ENCODE measurements at regions not wholly inside any gene's neighbourhood (a gene's known extent, or its start where the extent isn't known, plus 50 kb on each side); places are given as distances from the start of the nearest gene placed in this dataset.
"Not testable (repeated sequence)": the region's sequence is repeated elsewhere in the genome, so short reads cannot be mapped to it uniquely, and the experiment has no call there.

- CTCF ChIA-PET; H3K27ac Mint-ChIP-seq; DNase-seq; H3K36me3 Mint-ChIP-seq (ENCODE audit: low read depth); POLR2A ChIA-PET; H3K4me1 Mint-ChIP-seq; H3K4me3 Mint-ChIP-seq; H3K9me3 Mint-ChIP-seq; H3K27me3 Mint-ChIP-seq: not testable (repeated sequence)
Measured at GRCh38 chr3:150323091-150323490, 85.0 kb upstream of the TSC22D2 start.

GRCh38 chr3:150320971-150321370 is 87.1 kb upstream of the TSC22D2 start:
- H3K27me3 Mint-ChIP-seq; H3K4me3 Mint-ChIP-seq; H3K9me3 Mint-ChIP-seq; H3K4me1 Mint-ChIP-seq; H3K36me3 Mint-ChIP-seq (ENCODE audit: low read depth); POLR2A ChIA-PET; H3K27ac Mint-ChIP-seq; DNase-seq; CTCF ChIA-PET: not testable (repeated sequence)

- Mint-ChIP-seq H3K36me3 (ENCODE audit: low read depth) (no peaks in the 10 kb centered on the region), H3K4me1 (no peaks in the 10 kb centered on the region), H3K27me3 (peaks cover 11% of the 10 kb centered on the region), H3K9me3 (no peaks in the 10 kb centered on the region), H3K27ac (no peak overlapping the region), H3K4me3 (no peak overlapping the region)
- DNase-seq: no peak
- CTCF ChIA-PET: no interaction called here
- POLR2A ChIA-PET: no interaction called here
Measured at GRCh38 chr3:150319900-150320299, 88.2 kb upstream of the TSC22D2 start.

GRCh38 chr3:150317469-150317868 is 90.6 kb upstream of the TSC22D2 start:
- no peaks in the 10 kb centered on the region for H3K9me3 Mint-ChIP-seq

GRCh38 chr3:150315721-150316120 is 92.4 kb upstream of the TSC22D2 start:
- ChIA-PET CTCF (interaction anchor here (0.6 kb wide), 1 partner anchor 800 kb away, joined by 4 read pairs; no protein-coding TSS in a partner anchor), POLR2A (no interaction called here)
- H3K27me3 Mint-ChIP-seq: peaks cover 15% of the 10 kb centered on the region
- no peaks in the 10 kb centered on the region for H3K4me1 Mint-ChIP-seq
- no peak overlapping the region for H3K27ac Mint-ChIP-seq
- no peak for DNase-seq
- H3K4me3 Mint-ChIP-seq: no peak overlapping the region
- no peaks in the 10 kb centered on the region for H3K36me3 Mint-ChIP-seq (ENCODE audit: low read depth)
- no peaks in the 10 kb centered on the region for H3K9me3 Mint-ChIP-seq

More at GRCh38 chr3:150317469-150317868, 90.6 kb upstream of the TSC22D2 start:
- H3K36me3 Mint-ChIP-seq (ENCODE audit: low read depth): no peaks in the 10 kb centered on the region
- H3K4me3 Mint-ChIP-seq: no peak overlapping the region
- ChIA-PET POLR2A (no interaction called here), CTCF (no interaction called here)
- peaks cover 13% of the 10 kb centered on the region for H3K27me3 Mint-ChIP-seq
- DNase-seq: no peak
- no peaks in the 10 kb centered on the region for H3K4me1 Mint-ChIP-seq
- H3K27ac Mint-ChIP-seq: no peak overlapping the region

GRCh38 chr3:150314248-150315004 is 93.7 kb upstream of the TSC22D2 start:
- H3K4me1 Mint-ChIP-seq: no peaks in the 10 kb centered on the region
- no peak overlapping the region for H3K4me3 Mint-ChIP-seq
- no peaks in the 10 kb centered on the region for H3K9me3 Mint-ChIP-seq
- H3K27ac Mint-ChIP-seq: no peak overlapping the region
- ChIA-PET POLR2A (no interaction called here), CTCF (no interaction called here)
- no peak for DNase-seq
- peaks cover 15% of the 10 kb centered on the region for H3K27me3 Mint-ChIP-seq
- H3K36me3 Mint-ChIP-seq (ENCODE audit: low read depth): no peaks in the 10 kb centered on the region

GRCh38 chr3:150312018-150312657 is 96.0 kb upstream of the TSC22D2 start:
- no peak for DNase-seq
- CTCF ChIA-PET: interaction anchor here (0.9 to 1.1 kb wide), 2 partner anchors 15 to 189 kb away, joined by 3 read pairs; no protein-coding TSS in a partner anchor
- Mint-ChIP-seq H3K9me3 (no peaks in the 10 kb centered on the region), H3K36me3 (ENCODE audit: low read depth) (no peaks in the 10 kb centered on the region), H3K4me1 (no peaks in the 10 kb centered on the region), H3K27ac (no peak overlapping the region), H3K4me3 (no peak overlapping the region), H3K27me3 (peaks cover 21% of the 10 kb centered on the region)
- POLR2A ChIA-PET: no interaction called here

GRCh38 chr3:150311156-150311555 is 96.9 kb upstream of the TSC22D2 start:
- no peak for DNase-seq
- POLR2A ChIA-PET: no interaction called here
- CTCF ChIA-PET: interaction anchor here (1.1 kb wide), 1 partner anchor 14 kb away, joined by 3 read pairs; no protein-coding TSS in a partner anchor
- no peaks in the 10 kb centered on the region for H3K4me1 Mint-ChIP-seq
- peaks cover 18% of the 10 kb centered on the region for H3K27me3 Mint-ChIP-seq
- no peak overlapping the region for H3K27ac Mint-ChIP-seq
- H3K9me3 Mint-ChIP-seq: no peaks in the 10 kb centered on the region
- H3K4me3 Mint-ChIP-seq: no peak overlapping the region
- no peaks in the 10 kb centered on the region for H3K36me3 Mint-ChIP-seq (ENCODE audit: low read depth)

- ChIA-PET CTCF (no interaction called here), POLR2A (no interaction called here)
- no peak for DNase-seq
- H3K4me1 Mint-ChIP-seq: no peaks in the 10 kb centered on the region
- H3K4me3 Mint-ChIP-seq: no peak overlapping the region
- no peaks in the 10 kb centered on the region for H3K36me3 Mint-ChIP-seq (ENCODE audit: low read depth)
- no peak overlapping the region for H3K27ac Mint-ChIP-seq
- peaks cover 18% of the 10 kb centered on the region for H3K27me3 Mint-ChIP-seq
- no peaks in the 10 kb centered on the region for H3K9me3 Mint-ChIP-seq
Measured at GRCh38 chr3:150309557-150309956, 98.5 kb upstream of the TSC22D2 start.

- DNase-seq: no peak
- Mint-ChIP-seq H3K4me1 (no peaks in the 10 kb centered on the region), H3K36me3 (ENCODE audit: low read depth) (no peaks in the 10 kb centered on the region), H3K27me3 (peaks cover 22% of the 10 kb centered on the region), H3K9me3 (no peaks in the 10 kb centered on the region), H3K27ac (no peak overlapping the region), H3K4me3 (no peak overlapping the region)
- POLR2A ChIA-PET: no interaction called here
- CTCF ChIA-PET: no interaction called here
Measured at GRCh38 chr3:150309257-150309542, 98.9 kb upstream of the TSC22D2 start.

GRCh38 chr3:150308481-150309256 is 99.4 kb upstream of the TSC22D2 start:
- Mint-ChIP-seq H3K27me3 (peaks cover 25% of the 10 kb centered on the region), H3K4me3 (no peak overlapping the region), H3K9me3 (no peaks in the 10 kb centered on the region), H3K4me1 (no peaks in the 10 kb centered on the region), H3K36me3 (ENCODE audit: low read depth) (no peaks in the 10 kb centered on the region), H3K27ac (no peak overlapping the region)
- no peak for DNase-seq
- ChIA-PET CTCF (no interaction called here), POLR2A (no interaction called here)

- DNase-seq: no peak
- Mint-ChIP-seq H3K27ac (no peak overlapping the region), H3K4me3 (no peak overlapping the region), H3K9me3 (no peaks in the 10 kb centered on the region), H3K36me3 (ENCODE audit: low read depth) (no peaks in the 10 kb centered on the region), H3K4me1 (no peaks in the 10 kb centered on the region), H3K27me3 (peaks cover 30% of the 10 kb centered on the region)
- ChIA-PET CTCF (no interaction called here), POLR2A (no interaction called here)
Measured at GRCh38 chr3:150308037-150308319, 100.1 kb upstream of the TSC22D2 start.

- Mint-ChIP-seq H3K27ac (no peak overlapping the region), H3K9me3 (no peaks in the 10 kb centered on the region), H3K36me3 (ENCODE audit: low read depth) (no peaks in the 10 kb centered on the region), H3K4me1 (no peaks in the 10 kb centered on the region), H3K4me3 (no peak overlapping the region), H3K27me3 (peaks cover 34% of the 10 kb centered on the region)
- no peak for DNase-seq
- CTCF ChIA-PET: no interaction called here
- POLR2A ChIA-PET: no interaction called here
Measured at GRCh38 chr3:150307311-150308036, 100.6 kb upstream of the TSC22D2 start.
